ENCODE measurements at regions not wholly inside any gene's neighbourhood (a gene's known extent, or its start where the extent isn't known, plus 50 kb on each side); places are given as distances from the start of the nearest gene placed in this dataset.

DNA sequence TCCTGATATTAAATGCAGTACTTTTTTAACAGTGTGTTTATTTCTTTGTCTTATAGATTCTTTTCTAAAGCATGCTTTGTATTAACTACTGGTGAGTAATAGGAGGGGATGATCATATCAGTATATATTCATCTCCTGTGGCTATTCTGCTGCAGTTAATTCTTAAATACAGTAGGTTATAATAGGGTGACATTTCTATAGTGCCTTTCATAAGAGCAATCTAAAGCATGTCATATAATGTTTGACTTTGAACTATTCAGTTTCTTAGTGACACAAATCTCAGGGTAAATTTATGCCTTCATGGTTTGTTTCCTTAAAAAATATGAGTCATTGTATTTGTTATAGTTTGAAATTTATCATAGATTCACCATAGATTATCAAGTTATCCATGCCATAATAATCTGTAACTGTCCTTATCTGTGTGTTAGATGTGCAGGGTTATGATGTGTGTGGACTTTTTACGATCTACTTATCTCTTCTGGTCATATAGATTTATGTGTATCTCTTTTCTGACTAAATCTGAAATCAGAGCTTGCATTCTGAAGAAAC, 1019.5 kb downstream of the NR2F1-AS1 start:
- intact Hi-C loops (cut with DNase I), result no loop called here
- Histone ChIP-seq H3K9me3 (no peaks in the 10 kb centered on the region), H3K27ac (no peak overlapping the region), H3K27me3 (no peaks in the 10 kb centered on the region), H3K4me1 (ENCODE audit: insufficient read depth) (no peaks in the 10 kb centered on the region), H3K4me3 (no peak overlapping the region), H3K36me3 (no peaks in the 10 kb centered on the region)
- 66 to 76% (median 73%) methylated on average over 1 of the region's 1 CpG for WGBS, 3 donors
- TF ChIP-seq, protein P1, sequence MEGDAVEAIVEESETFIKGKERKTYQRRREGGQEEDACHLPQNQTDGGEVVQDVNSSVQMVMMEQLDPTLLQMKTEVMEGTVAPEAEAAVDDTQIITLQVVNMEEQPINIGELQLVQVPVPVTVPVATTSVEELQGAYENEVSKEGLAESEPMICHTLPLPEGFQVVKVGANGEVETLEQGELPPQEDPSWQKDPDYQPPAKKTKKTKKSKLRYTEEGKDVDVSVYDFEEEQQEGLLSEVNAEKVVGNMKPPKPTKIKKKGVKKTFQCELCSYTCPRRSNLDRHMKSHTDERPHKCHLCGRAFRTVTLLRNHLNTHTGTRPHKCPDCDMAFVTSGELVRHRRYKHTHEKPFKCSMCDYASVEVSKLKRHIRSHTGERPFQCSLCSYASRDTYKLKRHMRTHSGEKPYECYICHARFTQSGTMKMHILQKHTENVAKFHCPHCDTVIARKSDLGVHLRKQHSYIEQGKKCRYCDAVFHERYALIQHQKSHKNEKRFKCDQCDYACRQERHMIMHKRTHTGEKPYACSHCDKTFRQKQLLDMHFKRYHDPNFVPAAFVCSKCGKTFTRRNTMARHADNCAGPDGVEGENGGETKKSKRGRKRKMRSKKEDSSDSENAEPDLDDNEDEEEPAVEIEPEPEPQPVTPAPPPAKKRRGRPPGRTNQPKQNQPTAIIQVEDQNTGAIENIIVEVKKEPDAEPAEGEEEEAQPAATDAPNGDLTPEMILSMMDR (IDR thresholded peaks at IDR 0.05), result no peak
- TF ChIP-seq POLR2A (IDR thresholded peaks at IDR 0.05) (no peak), EP300 (IDR thresholded peaks at IDR 0.05) (no peak)
- no peak for DNase-seq

DNA sequence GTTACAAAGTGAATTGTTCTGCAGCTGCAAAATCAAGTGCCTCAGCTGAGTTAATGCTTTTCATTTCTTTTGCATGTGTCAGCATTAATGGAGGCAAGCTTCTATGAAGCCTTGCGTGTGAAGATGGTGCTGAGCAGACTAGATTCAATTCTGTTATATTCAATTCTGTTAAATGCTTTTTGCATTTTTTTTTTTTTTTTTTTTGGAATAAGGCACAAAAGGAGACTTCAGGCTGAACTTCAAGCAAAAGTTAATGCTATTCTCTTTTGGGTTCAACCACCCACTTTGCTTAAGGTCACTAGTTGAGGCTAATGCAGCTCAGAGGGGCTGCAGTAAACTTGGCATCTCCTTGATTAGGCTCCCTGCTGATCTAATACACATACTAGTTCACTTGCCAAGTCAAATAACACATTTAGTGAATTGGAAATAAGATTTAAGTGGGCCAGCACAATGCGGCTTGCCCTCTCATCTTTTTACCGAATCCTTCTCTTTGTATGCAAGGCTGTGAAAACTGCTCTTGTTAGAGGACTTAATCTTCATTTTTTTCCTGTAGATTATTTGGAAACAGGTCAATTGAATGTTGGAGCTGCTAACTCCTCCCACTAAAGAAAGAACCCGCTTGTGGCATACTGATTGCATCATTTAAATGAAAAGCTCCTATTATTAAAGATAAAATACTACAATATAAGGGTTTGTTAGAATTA, 1020.2 kb downstream of the NR2F1-AS1 start:
- no peak overlapping the region for H3K27ac ChIP-seq
- intact Hi-C loops (cut with DNase I), result no loop called here
- DNase-seq, result no peak
- H3K27me3 ChIP-seq, result no peaks in the 10 kb centered on the region
- H3K4me3 ChIP-seq, result no peak overlapping the region
- WGBS, 3 donors, result 88 to 89% (median 88%) methylated on average over 4 of the region's 4 CpGs
- H3K4me1 ChIP-seq (ENCODE audit: insufficient read depth), result no peaks in the 10 kb centered on the region
- TF ChIP-seq EP300 (IDR thresholded peaks at IDR 0.05) (no peak), POLR2A (IDR thresholded peaks at IDR 0.05) (no peak)
- TF ChIP-seq, protein P1 (IDR thresholded peaks at IDR 0.05), result no peak
- no peaks in the 10 kb centered on the region for H3K9me3 ChIP-seq
- no peaks in the 10 kb centered on the region for H3K36me3 ChIP-seq

DNA sequence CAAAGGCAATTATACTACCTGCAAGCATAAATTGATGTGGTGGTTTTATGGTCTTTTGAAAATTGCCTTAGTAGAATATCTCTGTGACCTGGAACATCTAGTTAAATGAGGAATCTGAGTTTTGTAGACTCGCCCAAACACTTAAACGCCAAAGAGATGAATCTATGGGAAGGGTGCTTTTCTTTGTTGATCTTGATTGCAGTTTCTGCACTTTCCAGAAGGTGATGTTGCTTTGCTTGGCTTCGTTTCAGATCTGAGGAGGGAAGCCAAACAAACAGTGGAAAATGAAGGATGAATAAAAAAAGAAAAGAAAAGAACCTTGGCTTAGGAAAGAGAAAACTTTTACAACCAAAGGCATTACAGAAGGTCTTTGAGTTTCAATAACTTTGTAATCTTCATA, 1021.2 kb downstream of the NR2F1-AS1 start:
- Histone ChIP-seq H3K27ac (no peak overlapping the region), H3K9me3 (no peaks in the 10 kb centered on the region), H3K4me3 (no peak overlapping the region), H3K36me3 (no peaks in the 10 kb centered on the region), H3K4me1 (ENCODE audit: insufficient read depth) (no peaks in the 10 kb centered on the region), H3K27me3 (no peaks in the 10 kb centered on the region)
- DNase-seq, result no peak
- TF ChIP-seq EP300 (IDR thresholded peaks at IDR 0.05) (no peak), POLR2A (IDR thresholded peaks at IDR 0.05) (no peak)
- TF ChIP-seq, protein P1 (IDR thresholded peaks at IDR 0.05), result no peak
- intact Hi-C loops (cut with DNase I), result no loop called here
- WGBS, 3 donors, result 60 to 81% (median 77%) methylated on average over 3 of the region's 3 CpGs

DNA sequence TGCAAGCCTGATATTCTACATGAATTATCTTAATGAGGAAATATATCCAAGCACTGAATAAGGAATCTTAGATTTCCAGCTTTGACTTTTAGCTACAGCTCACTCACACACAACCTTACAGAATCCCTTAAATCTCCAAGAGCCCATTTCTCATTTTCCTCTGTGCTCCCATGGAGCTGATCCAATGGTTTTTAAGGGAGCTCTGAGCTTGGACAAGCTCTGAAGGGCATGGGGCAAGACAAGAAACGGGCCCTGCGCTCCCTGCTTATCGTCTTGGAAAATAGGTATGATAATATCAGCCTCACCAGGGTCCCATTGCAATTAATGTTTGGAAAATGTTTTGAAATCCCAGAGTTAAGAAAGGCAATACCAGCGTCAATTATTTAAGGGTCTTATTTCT, 1021.7 kb downstream of the NR2F1-AS1 start:
- Histone ChIP-seq H3K4me3 (no peak overlapping the region), H3K27ac (no peak overlapping the region), H3K27me3 (no peaks in the 10 kb centered on the region), H3K36me3 (no peaks in the 10 kb centered on the region), H3K4me1 (ENCODE audit: insufficient read depth) (no peaks in the 10 kb centered on the region), H3K9me3 (no peaks in the 10 kb centered on the region)
- TF ChIP-seq EP300 (IDR thresholded peaks at IDR 0.05), result no peak
- no peak for TF ChIP-seq POLR2A (IDR thresholded peaks at IDR 0.05)
- TF ChIP-seq, protein P1 (IDR thresholded peaks at IDR 0.05), result no peak
- intact Hi-C loops (cut with DNase I), result no loop called here
- DNase-seq, result no peak
- WGBS, 3 donors, result 88 to 92% (median 90%) methylated on average over 4 of the region's 4 CpGs
